ENCODE measurements at regions not wholly inside any gene's neighbourhood (a gene's known extent, or its start where the extent isn't known, plus 50 kb on each side); places are given as distances from the start of the nearest gene placed in this dataset.

- H3K27ac Mint-ChIP-seq, result no peak overlapping the region
- no peaks in the 10 kb centered on the region for H3K9me3 Mint-ChIP-seq
- TF ChIP-seq NR1H2 (CRISPR knock-in tag; IDR thresholded peaks at IDR 0.05) (no peak), RORB (CRISPR knock-in tag; IDR thresholded peaks at IDR 0.05) (no peak), ZBTB43 (CRISPR knock-in tag; IDR thresholded peaks at IDR 0.05) (no peak), ESRRA (CRISPR knock-in tag; IDR thresholded peaks at IDR 0.05; ENCODE audit: borderline replicate concordance) (no peak), CREM (CRISPR knock-in tag; IDR thresholded peaks at IDR 0.05) (no peak), ZNF512 (CRISPR knock-in tag; IDR thresholded peaks at IDR 0.05; ENCODE audit: borderline replicate concordance) (no peak), E2F1 (CRISPR knock-in tag; IDR thresholded peaks at IDR 0.05) (no peak), ZNF416 (CRISPR knock-in tag; IDR thresholded peaks at IDR 0.05) (no peak), ETV6 (CRISPR knock-in tag; IDR thresholded peaks at IDR 0.05) (no peak), E2F5 (CRISPR knock-in tag; IDR thresholded peaks at IDR 0.05) (no peak)
- TF ChIP-seq, protein P1, sequence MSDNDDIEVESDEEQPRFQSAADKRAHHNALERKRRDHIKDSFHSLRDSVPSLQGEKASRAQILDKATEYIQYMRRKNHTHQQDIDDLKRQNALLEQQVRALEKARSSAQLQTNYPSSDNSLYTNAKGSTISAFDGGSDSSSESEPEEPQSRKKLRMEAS (CRISPR knock-in tag; IDR thresholded peaks at IDR 0.05), result no peak
- TF ChIP-seq, protein P2, sequence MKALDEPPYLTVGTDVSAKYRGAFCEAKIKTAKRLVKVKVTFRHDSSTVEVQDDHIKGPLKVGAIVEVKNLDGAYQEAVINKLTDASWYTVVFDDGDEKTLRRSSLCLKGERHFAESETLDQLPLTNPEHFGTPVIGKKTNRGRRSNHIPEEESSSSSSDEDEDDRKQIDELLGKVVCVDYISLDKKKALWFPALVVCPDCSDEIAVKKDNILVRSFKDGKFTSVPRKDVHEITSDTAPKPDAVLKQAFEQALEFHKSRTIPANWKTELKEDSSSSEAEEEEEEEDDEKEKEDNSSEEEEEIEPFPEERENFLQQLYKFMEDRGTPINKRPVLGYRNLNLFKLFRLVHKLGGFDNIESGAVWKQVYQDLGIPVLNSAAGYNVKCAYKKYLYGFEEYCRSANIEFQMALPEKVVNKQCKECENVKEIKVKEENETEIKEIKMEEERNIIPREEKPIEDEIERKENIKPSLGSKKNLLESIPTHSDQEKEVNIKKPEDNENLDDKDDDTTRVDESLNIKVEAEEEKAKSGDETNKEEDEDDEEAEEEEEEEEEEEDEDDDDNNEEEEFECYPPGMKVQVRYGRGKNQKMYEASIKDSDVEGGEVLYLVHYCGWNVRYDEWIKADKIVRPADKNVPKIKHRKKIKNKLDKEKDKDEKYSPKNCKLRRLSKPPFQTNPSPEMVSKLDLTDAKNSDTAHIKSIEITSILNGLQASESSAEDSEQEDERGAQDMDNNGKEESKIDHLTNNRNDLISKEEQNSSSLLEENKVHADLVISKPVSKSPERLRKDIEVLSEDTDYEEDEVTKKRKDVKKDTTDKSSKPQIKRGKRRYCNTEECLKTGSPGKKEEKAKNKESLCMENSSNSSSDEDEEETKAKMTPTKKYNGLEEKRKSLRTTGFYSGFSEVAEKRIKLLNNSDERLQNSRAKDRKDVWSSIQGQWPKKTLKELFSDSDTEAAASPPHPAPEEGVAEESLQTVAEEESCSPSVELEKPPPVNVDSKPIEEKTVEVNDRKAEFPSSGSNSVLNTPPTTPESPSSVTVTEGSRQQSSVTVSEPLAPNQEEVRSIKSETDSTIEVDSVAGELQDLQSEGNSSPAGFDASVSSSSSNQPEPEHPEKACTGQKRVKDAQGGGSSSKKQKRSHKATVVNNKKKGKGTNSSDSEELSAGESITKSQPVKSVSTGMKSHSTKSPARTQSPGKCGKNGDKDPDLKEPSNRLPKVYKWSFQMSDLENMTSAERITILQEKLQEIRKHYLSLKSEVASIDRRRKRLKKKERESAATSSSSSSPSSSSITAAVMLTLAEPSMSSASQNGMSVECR (CRISPR knock-in tag; IDR thresholded peaks at IDR 0.05; ENCODE audit: borderline replicate concordance), result no peak
- TF ChIP-seq, protein P3, sequence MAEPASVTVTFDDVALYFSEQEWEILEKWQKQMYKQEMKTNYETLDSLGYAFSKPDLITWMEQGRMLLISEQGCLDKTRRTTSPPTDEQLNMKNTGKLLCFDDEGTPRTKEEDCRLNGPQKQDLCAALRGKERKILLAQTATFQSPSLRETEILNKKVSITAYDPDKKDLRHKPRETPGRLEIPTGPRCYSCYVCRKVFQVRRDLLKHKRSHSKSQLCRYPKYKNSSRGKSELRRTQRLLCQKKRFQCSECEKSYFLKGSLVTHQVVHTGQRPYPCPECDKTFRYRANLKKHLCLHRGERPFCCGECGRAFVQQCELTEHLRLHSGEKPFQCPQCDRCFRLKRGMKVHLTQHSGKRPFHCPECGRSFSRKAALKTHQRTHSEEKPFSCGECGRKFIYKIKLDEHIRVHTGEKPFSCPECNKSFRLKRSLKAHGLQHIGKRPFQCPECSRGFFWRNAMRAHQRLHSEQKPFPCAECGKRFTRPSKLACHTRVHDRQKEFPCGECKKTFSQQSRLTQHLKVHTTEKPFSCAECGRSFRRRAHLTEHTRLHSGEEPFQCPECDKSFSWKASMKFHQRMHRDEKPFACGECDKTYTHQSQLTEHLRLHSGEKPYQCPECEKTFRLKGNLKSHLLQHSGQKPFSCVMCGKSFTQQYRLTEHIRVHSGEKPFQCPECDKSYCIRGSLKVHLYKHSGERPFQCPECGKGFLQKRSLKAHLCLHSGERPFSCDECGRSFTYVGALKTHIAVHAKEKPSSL (CRISPR knock-in tag; conservative IDR thresholded peaks at IDR 0.05), result no peak
- ATAC-seq (no peak), DNase-seq (ENCODE audit: low spot score) (no peak)
- POLR2A ChIA-PET, result no interaction called here
- H3K27me3 Mint-ChIP-seq (ENCODE audit: low read depth), result peaks cover 3% of the 10 kb centered on the region; the same call in 1 of the 2 replicates
- CTCF ChIA-PET, result interaction anchor here (1.7 kb wide), 1 partner anchor 10 kb away, joined by 6 read pairs; no protein-coding TSS in a partner anchor
- H3K4me3 Mint-ChIP-seq, result no peak overlapping the region
- H3K36me3 Mint-ChIP-seq, result no peaks in the 10 kb centered on the region
- H3K4me1 Mint-ChIP-seq, result peaks cover 19% of the 10 kb centered on the region
These were observed 290.9 kb downstream of the CDC5L start for GRCh38 chr6:44678252-44678935.
